ENCODE measurements at regions not wholly inside any gene's neighbourhood (a gene's known extent, or its start where the extent isn't known, plus 50 kb on each side); places are given as distances from the start of the nearest gene placed in this dataset.
"Not testable (repeated sequence)": the region's sequence is repeated elsewhere in the genome, so short reads cannot be mapped to it uniquely, and the experiment has no call there.

GRCh38 chr22:12279512-12280474 lies 3248.2 kb upstream of the OR11H1 start:
- peak in 1 of 2 donors; percentile 34 for DNase-seq (ENCODE audit: extremely low spot score in 2 of 2)
- H3K27me3 ChIP-seq; intact Hi-C loops (cut with DNase I); H3K9me3 ChIP-seq; H3K27ac ChIP-seq; H3K36me3 ChIP-seq; H3K4me3 ChIP-seq; H3K4me1 ChIP-seq: not testable (repeated sequence)

- H3K36me3 ChIP-seq; H3K27me3 ChIP-seq; H3K4me1 ChIP-seq; DNase-seq (ENCODE audit: extremely low spot score in 2 of 2); intact Hi-C loops (cut with DNase I); H3K27ac ChIP-seq; H3K4me3 ChIP-seq; H3K9me3 ChIP-seq: not testable (repeated sequence)
Measured at GRCh38 chr22:12284690-12285089, 3243.3 kb upstream of the OR11H1 start.

- intact Hi-C loops (cut with DNase I); H3K4me3 ChIP-seq; H3K27ac ChIP-seq; DNase-seq (ENCODE audit: extremely low spot score in 2 of 2); H3K9me3 ChIP-seq; H3K36me3 ChIP-seq; H3K4me1 ChIP-seq; H3K27me3 ChIP-seq: not testable (repeated sequence)
Measured at GRCh38 chr22:12297351-12297750, 3230.6 kb upstream of the OR11H1 start.
